ENCODE measurements at regions not wholly inside any gene's neighbourhood (a gene's known extent, or its start where the extent isn't known, plus 50 kb on each side); places are given as distances from the start of the nearest gene placed in this dataset.
"Not testable (repeated sequence)": the region's sequence is repeated elsewhere in the genome, so short reads cannot be mapped to it uniquely, and the experiment has no call there.

DNA sequence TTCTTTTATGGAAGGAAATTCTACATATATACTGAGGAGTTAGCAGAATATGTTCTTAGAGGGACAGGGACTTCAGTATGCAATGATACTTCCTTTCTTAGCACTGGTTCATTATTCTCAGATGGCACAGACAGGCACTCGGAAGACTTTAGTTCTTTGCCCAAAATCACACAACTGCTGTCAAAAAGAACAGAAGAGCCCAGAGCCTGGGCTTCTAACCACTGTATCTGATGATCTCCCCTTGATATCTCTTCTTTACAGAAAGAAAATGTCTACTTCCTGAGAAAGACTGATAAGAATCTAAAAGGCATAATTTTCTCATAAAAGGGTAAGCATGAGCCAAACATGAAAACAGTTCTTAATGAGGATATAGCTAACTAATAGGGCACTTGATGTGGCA lies 2034.2 kb upstream of the PRR20A start:
- DNase-seq (ENCODE audit: low read depth in 2 of 2): no peak
- TF ChIP-seq CTCF (IDR thresholded peaks at IDR 0.05; ENCODE audit: low read depth, low read length): no peak
- H3K4me3 ChIP-seq (replicated peaks in 1 of 2; ENCODE audit: low read depth in 2 of 2, low read length in 2 of 2): no peak overlapping the region

- TF ChIP-seq CTCF (IDR thresholded peaks at IDR 0.05; ENCODE audit: low read depth, low read length): no peak
- DNase-seq (ENCODE audit: low read depth in 2 of 2): no peak
Measured at GRCh38 chr13:55120631-55121030, 2020.1 kb upstream of the PRR20A start.

DNA sequence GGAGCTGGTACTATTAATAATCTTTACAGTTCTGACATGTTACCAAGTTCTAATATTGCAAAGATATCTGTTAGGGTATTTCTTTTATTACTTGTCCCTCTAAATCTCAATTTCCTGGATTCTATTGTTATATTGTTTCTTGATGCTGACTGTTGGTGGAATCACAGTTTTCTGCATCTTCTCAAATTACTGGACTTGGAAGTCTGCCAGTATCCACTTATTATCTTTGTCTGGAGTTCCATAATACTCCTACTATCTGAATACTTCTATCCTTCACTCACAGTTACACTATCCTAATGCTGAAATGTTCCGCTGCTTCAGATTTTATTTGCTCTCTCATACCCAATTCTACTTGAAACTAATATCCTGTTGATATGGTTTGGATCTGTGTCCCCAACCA lies 1985.7 kb upstream of the PRR20A start:
- H3K4me3 ChIP-seq (replicated peaks in 1 of 2; ENCODE audit: low read depth in 2 of 2, low read length in 2 of 2): no peak overlapping the region
- no peak for DNase-seq (ENCODE audit: low read depth in 2 of 2)
- no peak for TF ChIP-seq CTCF (IDR thresholded peaks at IDR 0.05; ENCODE audit: low read depth, low read length)

More at GRCh38 chr13:55120631-55121030, 2020.1 kb upstream of the PRR20A start:
- no peak overlapping the region for H3K4me3 ChIP-seq (replicated peaks in 1 of 2; ENCODE audit: low read depth in 2 of 2, low read length in 2 of 2)

DNA sequence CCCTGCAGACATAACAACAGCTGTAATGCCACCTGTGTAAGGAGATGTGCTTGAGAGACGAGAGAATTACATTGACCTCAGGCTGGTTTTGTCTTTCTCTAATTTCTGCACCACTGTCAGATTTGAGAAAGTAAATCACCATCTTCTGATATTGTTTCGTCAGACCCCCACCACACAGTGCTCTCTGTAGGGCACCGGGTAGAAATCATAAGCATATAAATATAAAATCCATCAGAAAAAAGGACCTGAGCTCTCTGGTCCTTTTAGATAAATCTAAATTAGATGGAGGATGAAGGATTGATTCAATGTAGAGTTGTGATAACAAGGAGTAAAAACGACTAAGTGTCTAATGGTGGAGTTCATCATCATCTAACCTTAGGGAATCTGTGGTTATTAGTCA lies 1981.0 kb upstream of the PRR20A start:
- no peak overlapping the region for H3K4me3 ChIP-seq (replicated peaks in 1 of 2; ENCODE audit: low read depth in 2 of 2, low read length in 2 of 2)
- DNase-seq (ENCODE audit: low read depth in 2 of 2): no peak
- TF ChIP-seq CTCF (IDR thresholded peaks at IDR 0.05; ENCODE audit: low read depth, low read length): no peak

DNA sequence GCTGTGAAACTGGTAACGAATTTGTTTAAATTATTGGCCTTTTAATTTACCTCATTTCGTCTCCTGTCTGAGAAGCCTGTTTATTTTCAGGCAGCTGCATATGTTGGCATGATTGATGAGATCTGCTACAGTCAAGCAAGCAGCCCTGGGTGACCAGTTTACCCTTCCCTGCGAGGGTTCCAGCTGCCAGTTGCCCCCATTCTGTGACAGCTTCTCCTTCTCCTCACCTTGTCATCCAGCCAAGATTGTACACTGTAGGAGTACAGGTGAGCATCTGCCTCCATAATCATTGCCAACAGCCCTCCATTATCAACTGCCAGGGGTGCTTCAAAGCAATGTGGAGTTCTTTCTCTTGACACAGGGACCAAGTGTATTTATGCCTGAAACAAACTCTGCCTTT lies 1979.9 kb upstream of the PRR20A start:
- DNase-seq (ENCODE audit: low read depth in 2 of 2): no peak
- no peak for TF ChIP-seq CTCF (IDR thresholded peaks at IDR 0.05; ENCODE audit: low read depth, low read length)

GRCh38 chr13:55178582-55178981 lies 1962.1 kb upstream of the PRR20A start:
- DNase-seq (ENCODE audit: low read depth in 2 of 2); H3K4me3 ChIP-seq (replicated peaks in 1 of 2; ENCODE audit: low read depth in 2 of 2, low read length in 2 of 2): not testable (repeated sequence)

More for the DNA sequence above, 1979.9 kb upstream of the PRR20A start:
- H3K4me3 ChIP-seq (replicated peaks in 1 of 2; ENCODE audit: low read depth in 2 of 2, low read length in 2 of 2): no peak overlapping the region

DNA sequence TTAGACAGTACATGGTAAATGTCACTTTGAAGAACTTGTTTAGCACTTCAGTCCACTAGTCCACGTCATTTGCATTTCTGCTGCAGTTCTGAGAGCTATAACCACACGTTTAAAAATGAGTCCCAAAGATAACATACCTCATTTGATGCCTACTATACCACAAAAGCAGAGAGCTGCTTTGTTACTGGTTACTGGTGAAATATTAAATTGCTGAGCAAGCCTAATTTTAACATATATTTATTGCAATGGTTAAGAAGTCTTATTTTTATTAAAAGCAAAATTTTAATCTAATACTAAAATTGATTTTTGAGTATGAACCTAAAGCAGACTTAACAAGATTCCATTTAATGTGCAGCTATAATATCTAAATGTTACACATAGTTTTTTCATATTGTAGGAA lies 1949.7 kb upstream of the PRR20A start:
- no peak overlapping the region for H3K4me3 ChIP-seq (replicated peaks in 1 of 2; ENCODE audit: low read depth in 2 of 2, low read length in 2 of 2)
- no peak for TF ChIP-seq CTCF (IDR thresholded peaks at IDR 0.05; ENCODE audit: low read depth, low read length)
- DNase-seq (ENCODE audit: low read depth in 2 of 2): no peak

All from cardiac fibroblast (primary cell).